Endothelial cell (in vitro differentiated cells): ENCODE measurements at regions not wholly inside any gene's neighbourhood (a gene's known extent, or its start where the extent isn't known, plus 50 kb on each side); places are given as distances from the start of the nearest gene placed in this dataset.

ENCODE experiments used
- DNase-seq: peaks from one replicate; pipeline ENCODE4 v3.0.0; 2021; ENCODE audit warnings: low spot score
- H3K27ac Mint-ChIP-seq: one replicate; pipeline ENCODE4 v1.8.0; 2021; ENCODE audit warnings: mixed read lengths, inconsistent platforms; ENCODE audit not compliant: unreplicated experiment
- H3K27me3 Mint-ChIP-seq: one replicate; pipeline ENCODE4 v1.8.0; 2021; ENCODE audit warnings: mild to moderate bottlenecking, moderate library complexity, mixed read lengths, inconsistent platforms; ENCODE audit not compliant: unreplicated experiment
- H3K36me3 Mint-ChIP-seq: one replicate; pipeline ENCODE4 v1.8.0; 2021; ENCODE audit warnings: mild to moderate bottlenecking, low read depth, mixed read lengths, inconsistent platforms; ENCODE audit not compliant: unreplicated experiment
- H3K4me1 Mint-ChIP-seq: one replicate; pipeline ENCODE4 v1.8.0; 2021; ENCODE audit warnings: mild to moderate bottlenecking, mixed read lengths, inconsistent platforms; ENCODE audit not compliant: unreplicated experiment
- H3K4me3 Mint-ChIP-seq: one replicate; pipeline ENCODE4 v1.8.0; 2021; ENCODE audit warnings: mild to moderate bottlenecking, mixed read lengths, inconsistent platforms; ENCODE audit not compliant: unreplicated experiment
- H3K9me3 Mint-ChIP-seq: one replicate; pipeline ENCODE4 v1.8.0; 2021; ENCODE audit warnings: mixed read lengths, inconsistent platforms; ENCODE audit not compliant: unreplicated experiment
- CTCF ChIP-seq: fragments of 200-600 bp; sonication (generic); IDR thresholded peaks from one replicate; pipeline ENCODE4 v1.5.0; 2021; ENCODE audit warnings: antibody characterized with exemption; ENCODE audit not compliant: unreplicated experiment

DNA sequence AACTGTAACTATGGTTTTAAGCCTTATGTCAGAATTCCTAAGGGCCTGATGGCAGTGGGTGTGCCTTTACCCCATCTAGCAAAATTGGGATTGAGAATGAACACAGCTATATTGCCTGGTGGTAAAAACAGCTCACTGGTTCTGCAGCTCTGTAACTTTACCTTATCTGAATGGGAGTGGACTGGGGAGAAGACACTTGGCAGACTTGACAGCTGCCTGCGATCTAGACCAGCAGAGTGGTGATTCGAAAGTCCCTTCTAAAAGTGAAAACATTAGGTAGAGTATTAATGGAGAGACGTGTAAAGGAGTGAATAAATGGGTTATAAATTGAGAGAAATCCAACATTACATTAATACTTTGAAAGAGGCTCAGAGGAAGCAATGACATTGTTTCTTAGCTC lies 289.1 kb upstream of the EDIL3 start:
- no peak for DNase-seq
- H3K27ac Mint-ChIP-seq = no peak overlapping the region
- no peak for TF ChIP-seq CTCF
- peaks cover 12% of the 10 kb centered on the region for H3K36me3 Mint-ChIP-seq
- H3K27me3 Mint-ChIP-seq = peaks cover 2% of the 10 kb centered on the region
- no peak overlapping the region for H3K4me3 Mint-ChIP-seq
- no peaks in the 10 kb centered on the region for H3K4me1 Mint-ChIP-seq
- no peaks in the 10 kb centered on the region for H3K9me3 Mint-ChIP-seq

GRCh38 chr5:84667576-84667975 lies 282.9 kb upstream of the EDIL3 start:
- H3K27ac Mint-ChIP-seq = no peak overlapping the region
- DNase-seq = no peak
- no peak for TF ChIP-seq CTCF
- peaks cover 2% of the 10 kb centered on the region for H3K27me3 Mint-ChIP-seq
- no peaks in the 10 kb centered on the region for H3K4me1 Mint-ChIP-seq
- no peak overlapping the region for H3K4me3 Mint-ChIP-seq
- H3K36me3 Mint-ChIP-seq = peaks cover 12% of the 10 kb centered on the region
- H3K9me3 Mint-ChIP-seq = no peaks in the 10 kb centered on the region

DNA sequence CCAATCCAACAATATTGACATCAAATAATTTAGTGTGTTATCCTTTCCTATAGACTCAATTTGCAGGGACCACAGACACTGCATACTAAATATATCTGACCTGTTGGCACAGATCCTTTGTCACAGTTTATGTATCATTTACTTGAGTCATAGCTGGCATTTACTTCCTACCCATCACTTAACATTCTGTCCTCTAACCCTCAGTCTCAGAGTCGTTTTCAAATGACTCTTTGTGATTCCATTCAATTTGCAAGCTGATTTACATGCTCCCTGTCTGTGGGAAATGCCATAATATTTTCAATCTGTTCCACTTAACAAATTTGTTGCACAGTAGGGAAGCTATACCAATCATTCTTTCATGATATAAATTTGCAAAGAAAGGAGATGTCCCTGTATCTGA lies 265.7 kb upstream of the EDIL3 start:
- Mint-ChIP-seq H3K4me1 (no peaks in the 10 kb centered on the region), H3K9me3 (no peaks in the 10 kb centered on the region), H3K4me3 (no peak overlapping the region), H3K27me3 (no peaks in the 10 kb centered on the region), H3K36me3 (no peaks in the 10 kb centered on the region), H3K27ac (no peak overlapping the region)
- TF ChIP-seq CTCF = no peak
- DNase-seq = no peak

DNA sequence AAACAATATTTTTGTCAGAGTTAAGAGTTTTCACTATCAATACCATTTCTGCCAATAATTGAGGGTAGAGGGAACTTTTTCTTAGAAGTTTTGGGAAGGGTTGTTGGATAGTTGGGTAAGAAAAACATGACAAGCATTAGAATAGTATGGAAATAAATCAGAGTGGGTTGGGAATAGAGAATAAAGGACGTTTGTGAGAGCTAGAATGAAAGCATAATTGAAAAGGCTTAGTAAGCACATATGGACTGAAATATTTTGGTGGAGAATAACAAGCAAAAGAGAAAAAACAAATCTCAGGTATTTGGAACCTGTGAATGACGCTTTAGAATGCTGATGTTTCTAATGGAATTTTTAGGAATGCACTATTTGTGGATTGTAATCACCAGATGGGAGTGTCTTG lies 262.9 kb upstream of the EDIL3 start:
- no peaks in the 10 kb centered on the region for H3K27me3 Mint-ChIP-seq
- H3K4me1 Mint-ChIP-seq = no peaks in the 10 kb centered on the region

GRCh38 chr5:84642795-84643194 lies 258.1 kb upstream of the EDIL3 start:
- H3K27me3 Mint-ChIP-seq = no peaks in the 10 kb centered on the region

More for the DNA sequence above, 262.9 kb upstream of the EDIL3 start:
- Mint-ChIP-seq H3K9me3 (no peaks in the 10 kb centered on the region), H3K36me3 (no peaks in the 10 kb centered on the region), H3K4me3 (no peak overlapping the region), H3K27ac (no peak overlapping the region)
- DNase-seq = no peak
- TF ChIP-seq CTCF = no peak

More at GRCh38 chr5:84642795-84643194, 258.1 kb upstream of the EDIL3 start:
- Mint-ChIP-seq H3K36me3 (no peaks in the 10 kb centered on the region), H3K4me1 (no peaks in the 10 kb centered on the region), H3K9me3 (no peaks in the 10 kb centered on the region), H3K4me3 (no peak overlapping the region), H3K27ac (no peak overlapping the region)
- TF ChIP-seq CTCF = no peak
- no peak for DNase-seq
